ENCODE measurements at regions not wholly inside any gene's neighbourhood (a gene's known extent, or its start where the extent isn't known, plus 50 kb on each side); places are given as distances from the start of the nearest gene placed in this dataset.
"Not testable (repeated sequence)": the region's sequence is repeated elsewhere in the genome, so short reads cannot be mapped to it uniquely, and the experiment has no call there.

DNA sequence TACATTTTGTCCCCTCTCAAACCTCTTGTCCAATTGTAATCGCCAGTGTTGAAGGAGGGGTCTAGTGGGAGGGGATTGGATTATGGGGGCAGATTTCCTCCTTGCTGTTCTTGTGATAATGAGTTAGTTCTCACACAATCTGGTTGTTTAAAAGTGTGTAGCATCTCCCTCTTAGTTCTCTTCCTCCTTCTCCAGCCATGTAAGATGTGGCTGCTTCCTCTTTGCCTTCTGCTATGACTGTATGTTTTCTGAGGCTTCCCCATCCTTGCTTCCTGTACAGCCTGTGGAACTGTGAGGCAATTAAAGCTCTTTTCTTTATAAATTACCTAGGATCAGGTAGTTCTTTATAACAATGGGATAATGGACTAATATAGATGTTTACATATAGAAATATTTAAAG, 162.3 kb upstream of the C1QTNF3 start:
- H3K27me3 ChIP-seq; FAIRE-seq; H3K36me3 ChIP-seq; DNase-seq; intact Hi-C loops (cut with DNase I); H3K27ac ChIP-seq; H3K4me1 ChIP-seq; H3K4me3 ChIP-seq; H3K9me3 ChIP-seq; ATAC-seq: not testable (repeated sequence)
- WGBS, 2 donors: 88 to 96% methylated on average over 1 of the region's 1 CpG

DNA sequence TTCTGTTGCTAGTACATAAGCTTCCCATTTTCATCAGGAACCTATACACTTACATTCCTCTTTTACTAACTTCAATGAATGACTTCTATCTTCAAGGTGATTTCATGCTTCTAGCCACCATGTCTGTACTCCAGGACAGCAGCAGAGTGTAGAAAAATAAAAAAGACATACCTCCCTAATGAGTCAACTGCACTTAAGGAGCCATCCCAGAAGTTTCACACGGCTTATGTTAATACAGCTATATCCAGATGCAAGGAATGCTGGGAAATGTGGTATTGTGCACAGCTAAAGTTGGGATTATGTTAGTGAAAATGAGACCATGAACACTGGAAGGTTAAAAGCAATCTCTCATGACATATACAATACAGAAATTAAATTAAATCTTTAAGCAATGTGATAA, 174.4 kb upstream of the C1QTNF3 start:
- WGBS, 2 donors: 92 to 94% methylated on average over 1 of the region's 1 CpG
- H3K4me1 ChIP-seq; ATAC-seq; H3K27me3 ChIP-seq; H3K36me3 ChIP-seq; H3K4me3 ChIP-seq; intact Hi-C loops (cut with DNase I); H3K9me3 ChIP-seq; H3K27ac ChIP-seq; FAIRE-seq; DNase-seq: not testable (repeated sequence)

DNA sequence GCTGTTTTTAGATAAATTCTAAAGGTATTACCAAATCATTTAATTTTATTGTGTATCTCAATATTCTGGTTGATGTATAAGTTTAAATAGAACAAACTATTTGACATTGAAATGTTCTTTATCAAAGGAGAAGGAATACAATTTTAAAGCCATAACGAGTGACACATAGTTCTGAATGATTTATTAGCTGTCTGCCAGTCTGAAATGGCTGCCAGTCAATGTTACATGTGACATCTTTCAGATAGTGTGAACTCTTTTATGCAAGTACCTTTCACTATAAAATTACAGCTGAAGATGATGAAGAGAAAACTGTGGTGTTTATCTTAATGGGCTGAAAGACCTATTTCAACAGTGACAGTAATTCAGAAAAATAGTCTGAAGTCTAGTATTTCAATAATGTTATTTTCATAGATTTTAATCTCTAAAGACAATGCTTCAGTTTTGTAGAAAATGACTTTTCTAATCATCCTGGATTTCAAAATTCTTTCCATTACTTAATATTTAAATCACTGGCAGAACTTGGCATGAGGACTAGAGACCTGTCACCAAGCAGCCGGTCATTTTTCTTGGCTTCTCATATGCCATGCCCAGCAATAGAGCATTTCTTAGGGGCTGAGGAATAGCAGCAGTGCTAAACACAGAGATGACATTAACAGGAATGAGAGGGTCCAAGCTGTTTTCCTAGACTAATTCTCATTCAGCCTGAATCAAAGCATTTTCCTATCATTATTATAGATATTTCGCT, 178.5 kb upstream of the C1QTNF3 start:
- H3K9me3 ChIP-seq; intact Hi-C loops (cut with DNase I); ATAC-seq; H3K27ac ChIP-seq; H3K27me3 ChIP-seq; H3K4me1 ChIP-seq; DNase-seq; FAIRE-seq; H3K4me3 ChIP-seq; H3K36me3 ChIP-seq: not testable (repeated sequence)
- 24 to 28% methylated on average over 3 of the region's 3 CpGs for WGBS, 2 donors

DNA sequence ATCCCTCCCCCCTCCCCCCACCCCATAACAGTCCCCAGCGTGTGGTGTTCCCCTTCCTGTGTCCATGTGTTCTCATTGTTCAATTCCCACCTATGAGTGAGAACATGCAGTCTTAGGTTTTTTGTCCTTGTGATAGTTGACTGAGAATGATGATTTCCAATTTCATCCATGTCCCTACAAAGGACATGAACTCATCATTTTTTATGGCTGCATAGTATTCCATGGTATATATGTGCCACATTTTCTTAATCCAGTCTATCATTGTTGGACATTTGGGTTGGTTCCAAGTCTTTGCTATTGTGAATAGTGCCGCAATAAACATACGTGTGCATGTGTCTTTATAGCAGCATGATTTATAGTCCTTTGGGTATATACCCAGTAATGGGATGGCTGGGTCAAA, 180.1 kb upstream of the C1QTNF3 start:
- H3K36me3 ChIP-seq; H3K4me1 ChIP-seq; ATAC-seq; H3K4me3 ChIP-seq; H3K9me3 ChIP-seq; intact Hi-C loops (cut with DNase I); H3K27ac ChIP-seq; DNase-seq; FAIRE-seq; H3K27me3 ChIP-seq: not testable (repeated sequence)
- WGBS, 2 donors: 89 to 100% methylated on average over 1 of the region's 3 CpGs

DNA sequence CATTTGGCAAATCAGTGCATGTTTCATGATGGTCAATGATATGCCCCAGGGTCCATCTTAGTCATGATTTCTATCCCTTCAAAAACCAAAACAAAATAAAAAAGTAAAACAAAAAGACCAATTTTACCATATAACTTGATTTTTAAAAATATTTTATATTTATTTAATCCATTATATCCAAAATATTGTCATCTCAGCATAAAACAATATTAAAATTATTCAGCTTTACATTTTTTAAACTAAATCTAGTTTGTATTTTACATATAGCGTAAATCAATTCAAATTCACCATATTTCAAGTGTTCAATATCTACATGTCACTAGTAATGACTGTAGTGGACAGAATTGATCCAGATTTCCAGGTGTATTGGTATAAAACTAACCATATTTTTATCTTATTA, 187.4 kb upstream of the C1QTNF3 start:
- H3K27ac ChIP-seq; DNase-seq; H3K9me3 ChIP-seq; H3K4me1 ChIP-seq; intact Hi-C loops (cut with DNase I); ATAC-seq; H3K36me3 ChIP-seq; FAIRE-seq; H3K27me3 ChIP-seq; H3K4me3 ChIP-seq: not testable (repeated sequence)
- WGBS, 2 donors: 95% methylated on average over 1 of the region's 1 CpG

DNA sequence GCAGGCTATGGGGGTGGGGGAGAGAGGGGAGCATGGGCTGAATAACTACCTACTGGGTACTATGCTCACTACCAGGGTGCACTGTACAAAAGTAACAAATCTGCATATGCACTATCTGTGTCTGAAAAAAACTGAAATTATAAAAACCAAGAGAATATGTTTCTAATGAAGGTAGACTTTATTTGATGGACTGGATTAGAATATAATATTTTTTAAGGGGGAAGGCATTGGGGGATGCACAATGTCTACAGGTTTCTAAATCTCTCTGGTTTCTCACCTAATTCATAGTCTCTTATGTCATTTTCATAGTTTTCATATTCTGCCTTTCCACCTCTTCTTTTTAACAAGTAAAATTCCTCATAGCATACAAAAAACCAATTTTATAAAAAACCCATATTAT, 200.8 kb upstream of the C1QTNF3 start:
- H3K27me3 ChIP-seq; H3K4me1 ChIP-seq; intact Hi-C loops (cut with DNase I); FAIRE-seq; DNase-seq; H3K9me3 ChIP-seq; H3K36me3 ChIP-seq; ATAC-seq: not testable (repeated sequence)
- peak overlapping the region in 2 of 4 donors; percentile 86 to 87 for H3K27ac ChIP-seq
- peak overlapping the region in 2 of 4 donors; percentile 38 to 44 for H3K4me3 ChIP-seq

DNA sequence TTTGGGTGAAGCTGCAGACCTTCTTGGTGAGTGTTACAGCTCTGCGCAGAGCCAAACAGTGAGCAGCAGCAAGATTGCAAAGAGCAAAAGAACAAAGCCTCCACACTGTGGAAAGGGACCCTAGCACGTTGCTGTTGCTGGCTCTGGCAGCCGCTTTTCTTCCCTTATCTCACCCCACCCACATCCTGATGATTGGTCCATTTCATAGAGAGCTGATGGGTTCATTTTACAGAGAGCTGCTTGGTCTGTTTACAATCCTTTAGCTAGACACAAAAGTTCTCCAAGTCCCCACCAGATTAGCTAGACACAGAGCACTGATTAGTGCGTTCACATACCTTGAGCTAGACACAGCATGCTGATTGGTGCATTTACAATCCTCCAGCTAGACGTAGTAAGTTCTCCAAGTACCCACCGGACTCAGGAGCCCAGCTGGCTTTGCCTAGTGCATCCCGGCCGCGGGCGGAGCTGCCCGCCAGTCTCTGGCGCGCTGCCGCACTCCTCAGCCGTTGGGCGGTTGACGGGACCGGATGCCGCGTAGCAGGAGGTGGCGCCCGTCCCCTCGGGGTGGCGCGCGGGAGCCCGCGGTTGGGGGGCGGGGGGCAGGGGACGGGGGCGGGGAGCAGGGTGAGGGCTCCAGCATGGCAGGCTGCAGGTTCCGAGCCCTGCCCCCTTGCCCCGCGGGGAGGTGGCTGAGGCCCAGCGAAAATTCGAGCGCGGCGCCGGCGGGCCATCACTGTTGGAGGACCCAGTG, 201.4 kb upstream of the C1QTNF3 start:
- ATAC-seq (peak; percentile 83 to 94 (median 91)), DNase-seq (peak; percentile 69 to 87 (median 80))
- H3K4me1 ChIP-seq; H3K9me3 ChIP-seq; H3K36me3 ChIP-seq; H3K27me3 ChIP-seq; intact Hi-C loops (cut with DNase I); FAIRE-seq: not testable (repeated sequence)
- WGBS, 2 donors: 0 to 3% methylated on average over 3 to 20 of the region's 41 CpGs
- H3K27ac ChIP-seq: peak overlapping the region; percentile 55 to 87 (median 82)
- H3K4me3 ChIP-seq: peak overlapping the region in 3 of 4 donors; percentile 19 to 44 (median 38)

DNA sequence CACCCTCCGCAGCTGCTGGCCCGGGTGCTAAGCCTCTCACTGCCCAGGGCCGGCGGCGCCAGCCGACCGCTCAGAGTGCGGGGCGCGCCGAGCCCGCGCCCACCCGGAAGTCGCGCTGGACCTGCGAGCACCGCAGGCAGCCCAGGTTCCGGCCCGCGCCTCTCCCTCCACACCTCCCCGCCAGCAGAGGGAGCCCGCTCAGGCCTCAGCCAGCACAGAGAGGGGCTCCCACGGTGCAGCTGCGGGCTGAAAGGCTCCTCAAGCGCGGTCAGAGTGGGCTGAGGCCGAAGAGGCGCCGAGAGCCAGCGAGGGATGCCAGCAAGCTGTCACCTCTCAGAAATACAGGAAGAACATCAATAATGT, 202.0 kb upstream of the C1QTNF3 start:
- WGBS, 2 donors: 5% methylated on average over 15 of the region's 31 CpGs; no CpG with 5 or more reads in 1 of the 2 donors
- Histone ChIP-seq H3K4me3 (peak overlapping the region in 3 of 4 donors; percentile 19 to 44 (median 38)), H3K27ac (peak overlapping the region; percentile 55 to 87 (median 82))
- H3K9me3 ChIP-seq; DNase-seq; H3K27me3 ChIP-seq; H3K36me3 ChIP-seq; FAIRE-seq; H3K4me1 ChIP-seq; intact Hi-C loops (cut with DNase I): not testable (repeated sequence)
- ATAC-seq: peak; percentile 90 to 100 (median 97)

DNA sequence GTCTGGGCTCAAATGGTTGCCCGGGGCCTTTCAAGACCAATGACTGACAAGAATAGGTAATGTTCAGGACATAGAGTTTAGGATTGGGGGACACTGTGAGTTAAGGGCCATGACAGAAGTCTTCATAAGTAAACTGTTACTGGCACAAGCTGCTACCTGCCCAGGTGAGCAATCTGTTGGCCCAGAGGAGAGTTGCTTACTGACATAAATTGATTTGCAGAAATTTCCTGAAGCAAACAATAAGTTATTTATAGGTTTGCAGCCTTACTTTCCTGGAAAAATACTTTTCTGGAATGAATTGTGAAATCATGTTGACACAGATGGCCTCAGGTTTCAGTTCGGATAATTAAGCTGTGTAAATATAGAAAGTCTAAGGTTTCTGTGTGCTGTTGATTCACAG, 202.8 kb upstream of the C1QTNF3 start:
- H3K27ac ChIP-seq: peak overlapping the region in 2 of 4 donors; percentile 61 to 86
- ATAC-seq; H3K27me3 ChIP-seq; FAIRE-seq; H3K36me3 ChIP-seq; H3K4me1 ChIP-seq; H3K9me3 ChIP-seq; intact Hi-C loops (cut with DNase I): not testable (repeated sequence)
- H3K4me3 ChIP-seq: peak overlapping the region in 2 of 4 donors; percentile 17 to 24
- 3 to 24% methylated on average over 2 of the region's 2 CpGs for WGBS, 2 donors
- peak; percentile 9 to 51 (median 28) for DNase-seq

DNA sequence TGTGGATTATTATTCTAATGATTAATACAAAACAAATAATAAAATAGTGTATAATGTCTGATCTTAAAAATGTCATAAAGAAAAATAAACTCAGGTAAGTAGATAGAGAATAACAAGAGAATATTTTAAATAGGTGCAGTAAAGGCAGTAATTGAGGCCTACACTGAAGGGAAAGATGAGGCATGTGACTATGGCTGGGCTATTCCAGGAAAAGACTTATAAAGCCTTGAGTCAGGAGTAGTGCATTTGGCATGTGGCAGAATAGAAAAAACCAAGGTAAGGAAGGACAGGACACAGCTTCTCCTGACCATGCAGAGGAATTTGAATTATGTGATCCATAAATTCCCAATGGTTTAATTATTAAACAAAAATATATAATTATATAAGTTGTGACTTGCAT, 215.6 kb upstream of the C1QTNF3 start:
- peak; percentile 90 for FAIRE-seq
- H3K4me1 ChIP-seq; H3K9me3 ChIP-seq; ATAC-seq; H3K27me3 ChIP-seq; H3K4me3 ChIP-seq; intact Hi-C loops (cut with DNase I); H3K27ac ChIP-seq; DNase-seq; H3K36me3 ChIP-seq: not testable (repeated sequence)

DNA sequence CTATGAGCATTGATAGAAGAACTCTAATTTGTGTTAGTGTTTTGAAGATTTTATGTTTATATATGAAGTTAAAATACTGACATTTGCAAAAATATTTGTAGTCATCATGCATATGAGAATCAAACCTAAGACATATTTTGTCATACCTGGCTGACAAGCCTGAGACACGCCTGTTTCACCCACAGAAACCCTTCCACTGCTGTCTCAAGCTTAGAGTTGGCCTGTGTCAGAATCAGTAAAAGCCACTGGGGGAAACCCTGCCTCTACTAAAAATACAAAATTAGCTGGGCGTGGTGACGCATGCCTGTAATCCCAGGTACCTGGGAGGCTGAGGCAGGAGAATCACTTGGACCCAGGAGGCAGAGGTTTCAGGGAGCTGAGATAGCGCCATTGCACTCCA, 218.0 kb upstream of the C1QTNF3 start:
- H3K4me3 ChIP-seq; H3K27me3 ChIP-seq; H3K27ac ChIP-seq; H3K36me3 ChIP-seq; H3K9me3 ChIP-seq; intact Hi-C loops (cut with DNase I); DNase-seq; ATAC-seq; H3K4me1 ChIP-seq: not testable (repeated sequence)
- FAIRE-seq: peak; percentile 32
- 62% methylated on average over 3 of the region's 4 CpGs for WGBS, 2 donors

DNA sequence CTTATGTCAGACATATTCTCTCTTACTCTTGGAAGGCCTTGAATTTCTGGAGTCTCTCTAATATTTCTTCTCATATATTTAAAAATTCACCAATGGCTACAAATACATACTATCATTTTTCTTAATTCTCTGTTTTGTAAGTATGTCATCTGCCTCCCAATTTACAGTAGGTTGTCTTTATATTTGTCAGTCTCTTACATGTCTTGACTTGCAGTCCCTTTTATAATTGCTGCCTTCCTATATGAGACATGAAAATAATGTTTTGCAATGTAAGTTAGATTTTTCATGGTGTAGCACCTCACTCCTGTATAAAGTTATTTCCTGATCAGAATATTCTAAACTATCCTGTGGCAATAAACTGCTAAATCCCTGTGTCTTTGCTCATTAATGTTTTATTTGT, 223.1 kb upstream of the C1QTNF3 start:
- H3K4me1 ChIP-seq; DNase-seq; H3K9me3 ChIP-seq; ATAC-seq; H3K27ac ChIP-seq; H3K4me3 ChIP-seq; H3K27me3 ChIP-seq; intact Hi-C loops (cut with DNase I); H3K36me3 ChIP-seq; FAIRE-seq: not testable (repeated sequence)
